Globus pallidus (tissue), 1 donor: ENCODE measurements at regions not wholly inside any gene's neighbourhood (a gene's known extent, or its start where the extent isn't known, plus 50 kb on each side); places are given as distances from the start of the nearest gene placed in this dataset.
"Not testable (repeated sequence)": the region's sequence is repeated elsewhere in the genome, so short reads cannot be mapped to it uniquely, and the experiment has no call there.

Experiments
- DNase-seq: peaks from one replicate; pipeline ENCODE4 v3.0.0-alpha.2; 2015; ENCODE audit warnings: low spot score

GRCh38 chr22:22193923-22194322 is 50.7 kb upstream of the VPREB1 start:
- no peak for DNase-seq

GRCh38 chr22:22193462-22193861 is 51.1 kb upstream of the VPREB1 start:
- DNase-seq = not testable (repeated sequence)

GRCh38 chr22:22193006-22193405 is 51.6 kb upstream of the VPREB1 start:
- not testable (repeated sequence) for DNase-seq

- not testable (repeated sequence) for DNase-seq
Measured at GRCh38 chr22:22189796-22190195, 54.8 kb upstream of the VPREB1 start.

GRCh38 chr22:22187863-22188262 is 56.7 kb upstream of the VPREB1 start:
- DNase-seq = not testable (repeated sequence)

- DNase-seq = no peak
Measured at GRCh38 chr22:22187299-22187698, 57.3 kb upstream of the VPREB1 start.

- no peak for DNase-seq
Measured at GRCh38 chr22:22185844-22186499, 58.6 kb upstream of the VPREB1 start.

GRCh38 chr22:22185217-22185616 is 59.4 kb upstream of the VPREB1 start:
- DNase-seq = no peak

- no peak for DNase-seq
Measured at GRCh38 chr22:22184277-22184807, 60.2 kb upstream of the VPREB1 start.

- DNase-seq = no peak
Measured at GRCh38 chr22:22182990-22183264, 61.7 kb upstream of the VPREB1 start.

- DNase-seq = no peak
Measured at GRCh38 chr22:22182218-22182989, 62.2 kb upstream of the VPREB1 start.

GRCh38 chr22:22181341-22181850 is 63.2 kb upstream of the VPREB1 start:
- DNase-seq = no peak

- DNase-seq = no peak
Measured at GRCh38 chr22:22180738-22181285, 63.8 kb upstream of the VPREB1 start.

GRCh38 chr22:22179858-22180257 is 64.7 kb upstream of the VPREB1 start:
- DNase-seq = no peak

- no peak for DNase-seq
Measured at GRCh38 chr22:22178992-22179391, 65.6 kb upstream of the VPREB1 start.

GRCh38 chr22:22178355-22178965 is 66.1 kb upstream of the VPREB1 start:
- no peak for DNase-seq

- no peak for DNase-seq
Measured at GRCh38 chr22:22176929-22177616, 67.5 kb upstream of the VPREB1 start.

- not testable (repeated sequence) for DNase-seq
Measured at GRCh38 chr22:22172896-22173628, 71.5 kb upstream of the VPREB1 start.

GRCh38 chr22:22171357-22172218 is 73.0 kb upstream of the VPREB1 start:
- no peak for DNase-seq

GRCh38 chr22:22169923-22170322 is 74.7 kb upstream of the VPREB1 start:
- no peak for DNase-seq
